Osteoblast (primary cell): ENCODE measurements at regions not wholly inside any gene's neighbourhood (a gene's known extent, or its start where the extent isn't known, plus 50 kb on each side); places are given as distances from the start of the nearest gene placed in this dataset.

Experiments
- DNase-seq: peaks from one replicate; pipeline ENCODE4 v3.0.0; 2011; ENCODE audit warnings: low spot score, mixed read lengths; ENCODE audit not compliant: insufficient read length; ENCODE audit errors: missing footprints
- H2AFZ ChIP-seq: 2 replicates; pipeline ENCODE4 v1.6.0; 2011; ENCODE audit warnings: mild to moderate bottlenecking, low read length
- H3K27ac ChIP-seq: 2 replicates; pipeline ENCODE4 v1.5.1; 2011; ENCODE audit warnings: mild to moderate bottlenecking, low read depth, low read length, moderate library complexity
- H3K27me3 ChIP-seq: 2 replicates; pipeline ENCODE4 v1.6.0; 2012; ENCODE audit warnings: mild to moderate bottlenecking, control low read depth, inconsistent platforms, low read length, moderate library complexity; ENCODE audit not compliant: insufficient read depth
- H3K36me3 ChIP-seq: 2 replicates; pipeline ENCODE4 v1.5.1; 2011; ENCODE audit warnings: mild to moderate bottlenecking, low read length, control low read depth, moderate library complexity; ENCODE audit not compliant: insufficient read depth
- H3K4me1 ChIP-seq: 2 replicates; pipeline ENCODE4 v1.5.1; 2011; ENCODE audit warnings: mild to moderate bottlenecking, low read length, control low read depth, moderate library complexity; ENCODE audit not compliant: insufficient read depth
- H3K4me2 ChIP-seq: 2 replicates; pipeline ENCODE4 v1.6.0; 2011; ENCODE audit warnings: mild to moderate bottlenecking, low read length; ENCODE audit not compliant: insufficient read depth
- H3K4me3 ChIP-seq: fragments of 200-600 bp; sonication (generic); 3 replicates; pipeline ENCODE4 v1.5.1; 2012; ENCODE audit warnings: mild to moderate bottlenecking, low read length, inconsistent platforms; ENCODE audit not compliant: insufficient read depth
- H3K79me2 ChIP-seq: 2 replicates; pipeline ENCODE4 v1.6.0; 2012; ENCODE audit warnings: mild to moderate bottlenecking, low read length, control low read depth, inconsistent platforms; ENCODE audit not compliant: insufficient read depth
- H3K9me3 ChIP-seq: 2 replicates; pipeline ENCODE4 v1.5.1; 2011; ENCODE audit warnings: low read depth, low read length, control low read depth
- H4K20me1 ChIP-seq: 2 replicates; pipeline ENCODE4 v1.6.0; 2012; ENCODE audit warnings: mild to moderate bottlenecking, low read length, control low read depth; ENCODE audit not compliant: insufficient read depth
- TF ChIP-seq, protein P1 (sequence below): IDR thresholded peaks from 2 replicates; pipeline ENCODE4 v1.5.1; 2011; ENCODE audit warnings: mild to moderate bottlenecking, low read depth, low read length, moderate library complexity; ENCODE audit errors: extremely low read depth

GRCh38 chr13:36753176-36753575 is 65.8 kb upstream of the RFXAP start:
- H3K4me1 ChIP-seq, result no peaks in the 10 kb centered on the region
- H3K27ac ChIP-seq, result no peak overlapping the region
- no peaks in the 10 kb centered on the region for H3K79me2 ChIP-seq
- H3K4me2 ChIP-seq, result no peak overlapping the region
- peaks cover 6% of the 10 kb centered on the region for H3K27me3 ChIP-seq
- no peaks in the 10 kb centered on the region for H4K20me1 ChIP-seq
- no peaks in the 10 kb centered on the region for H3K9me3 ChIP-seq
- no peak overlapping the region for H3K4me3 ChIP-seq
- DNase-seq, result no peak
- TF ChIP-seq, protein P1, sequence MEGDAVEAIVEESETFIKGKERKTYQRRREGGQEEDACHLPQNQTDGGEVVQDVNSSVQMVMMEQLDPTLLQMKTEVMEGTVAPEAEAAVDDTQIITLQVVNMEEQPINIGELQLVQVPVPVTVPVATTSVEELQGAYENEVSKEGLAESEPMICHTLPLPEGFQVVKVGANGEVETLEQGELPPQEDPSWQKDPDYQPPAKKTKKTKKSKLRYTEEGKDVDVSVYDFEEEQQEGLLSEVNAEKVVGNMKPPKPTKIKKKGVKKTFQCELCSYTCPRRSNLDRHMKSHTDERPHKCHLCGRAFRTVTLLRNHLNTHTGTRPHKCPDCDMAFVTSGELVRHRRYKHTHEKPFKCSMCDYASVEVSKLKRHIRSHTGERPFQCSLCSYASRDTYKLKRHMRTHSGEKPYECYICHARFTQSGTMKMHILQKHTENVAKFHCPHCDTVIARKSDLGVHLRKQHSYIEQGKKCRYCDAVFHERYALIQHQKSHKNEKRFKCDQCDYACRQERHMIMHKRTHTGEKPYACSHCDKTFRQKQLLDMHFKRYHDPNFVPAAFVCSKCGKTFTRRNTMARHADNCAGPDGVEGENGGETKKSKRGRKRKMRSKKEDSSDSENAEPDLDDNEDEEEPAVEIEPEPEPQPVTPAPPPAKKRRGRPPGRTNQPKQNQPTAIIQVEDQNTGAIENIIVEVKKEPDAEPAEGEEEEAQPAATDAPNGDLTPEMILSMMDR, result no peak
- no peaks in the 10 kb centered on the region for H3K36me3 ChIP-seq
- no peak overlapping the region for H2AFZ ChIP-seq

DNA sequence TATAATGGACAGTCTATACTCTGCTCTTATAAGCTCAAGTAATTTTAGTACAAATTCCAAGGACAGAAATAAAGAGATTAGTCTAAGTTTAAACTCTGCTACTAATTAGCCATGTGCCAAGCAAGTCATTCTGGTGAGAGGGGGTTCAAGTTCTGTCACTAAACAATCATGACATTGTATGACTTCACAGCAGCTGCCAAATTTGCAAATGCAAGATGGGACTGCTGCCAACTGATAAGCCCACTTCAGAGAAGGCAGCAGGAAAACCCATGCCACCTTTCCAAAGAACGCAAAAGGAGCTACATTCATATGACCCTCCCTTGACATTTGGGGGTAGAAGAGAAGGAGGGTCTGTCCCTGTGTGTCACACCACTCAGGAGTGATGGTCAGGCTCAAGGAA is 60.7 kb upstream of the RFXAP start:
- DNase-seq, result no peak
- Histone ChIP-seq H3K4me2 (no peak overlapping the region), H3K9me3 (no peaks in the 10 kb centered on the region), H3K27ac (no peak overlapping the region), H3K36me3 (no peaks in the 10 kb centered on the region), H3K79me2 (no peaks in the 10 kb centered on the region), H3K4me1 (no peaks in the 10 kb centered on the region), H3K4me3 (no peak overlapping the region), H2AFZ (no peak overlapping the region), H3K27me3 (peaks cover 6% of the 10 kb centered on the region), H4K20me1 (no peaks in the 10 kb centered on the region)
- TF ChIP-seq, protein P1, result no peak

DNA sequence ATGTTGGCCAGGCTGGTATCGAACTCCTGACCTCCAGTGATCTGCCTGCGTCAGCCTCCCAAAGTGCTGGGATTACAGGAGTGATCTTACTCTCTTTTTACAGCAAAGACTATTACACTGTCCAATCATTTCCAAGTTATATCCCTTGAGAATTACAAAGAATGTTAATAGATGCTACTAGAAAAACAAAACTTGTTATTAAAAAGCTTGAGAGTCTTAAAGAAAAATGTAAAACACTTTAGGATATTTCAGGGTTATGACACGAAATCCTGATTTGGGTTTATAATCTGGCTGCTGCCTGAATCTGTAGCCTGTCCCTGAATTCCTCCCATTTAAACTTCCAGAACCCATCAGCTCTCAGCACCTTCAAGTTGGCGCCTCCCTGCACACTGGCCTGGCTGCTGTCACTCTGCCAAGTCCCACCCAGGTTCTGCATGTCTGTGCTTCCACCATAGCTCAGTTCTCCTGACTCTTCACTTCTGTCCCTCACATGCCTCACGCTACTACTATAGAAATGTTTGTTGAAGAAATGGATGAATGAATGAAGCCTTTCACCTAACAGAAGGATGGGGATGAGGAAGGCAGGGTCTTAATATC is 55.8 kb upstream of the RFXAP start:
- Histone ChIP-seq H3K27me3 (no peaks in the 10 kb centered on the region), H2AFZ (no peak overlapping the region), H3K4me2 (no peak overlapping the region), H3K36me3 (no peaks in the 10 kb centered on the region), H3K4me3 (no peak overlapping the region), H3K9me3 (peaks cover 3% of the 10 kb centered on the region), H4K20me1 (no peaks in the 10 kb centered on the region), H3K4me1 (no peaks in the 10 kb centered on the region), H3K79me2 (no peaks in the 10 kb centered on the region), H3K27ac (no peak overlapping the region)
- no peak for DNase-seq
- TF ChIP-seq, protein P1, result no peak

DNA sequence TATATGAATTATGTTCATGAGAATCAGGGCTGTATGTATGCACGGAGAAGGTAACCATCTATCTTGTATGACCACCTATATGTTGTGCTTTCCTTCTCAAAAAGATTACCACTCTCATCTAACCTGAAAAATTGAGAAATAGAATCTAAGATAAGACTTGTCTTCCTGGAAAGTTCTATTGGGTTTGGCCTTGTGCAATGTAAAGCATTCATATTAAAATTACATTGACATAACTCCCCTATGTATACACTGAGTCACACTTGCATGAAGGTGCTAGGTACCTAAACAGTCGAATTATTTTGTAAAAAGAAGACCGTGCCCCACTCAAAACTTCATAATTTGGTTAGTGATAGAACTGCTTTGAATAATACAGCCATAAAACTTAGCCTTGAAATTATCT is 54.5 kb upstream of the RFXAP start:
- H3K4me1 ChIP-seq, result no peaks in the 10 kb centered on the region
- H3K79me2 ChIP-seq, result no peaks in the 10 kb centered on the region
- no peak overlapping the region for H3K27ac ChIP-seq
- peaks cover 3% of the 10 kb centered on the region for H3K9me3 ChIP-seq
- H2AFZ ChIP-seq, result no peak overlapping the region
- DNase-seq, result no peak
- no peaks in the 10 kb centered on the region for H3K36me3 ChIP-seq
- H3K4me3 ChIP-seq, result no peak overlapping the region
- H3K27me3 ChIP-seq, result no peaks in the 10 kb centered on the region
- TF ChIP-seq, protein P1, result no peak
- H3K4me2 ChIP-seq, result no peak overlapping the region
- no peaks in the 10 kb centered on the region for H4K20me1 ChIP-seq
